Kidney (tissue), 13 donors: ENCODE measurements at regions not wholly inside any gene's neighbourhood (a gene's known extent, or its start where the extent isn't known, plus 50 kb on each side); places are given as distances from the start of the nearest gene placed in this dataset.

Experiments used
- DNase-seq, 5 donors: peaks; one replicate each; pipeline ENCODE4 v3.0.0-alpha.2; 2013 to 2020
- FAIRE-seq: peaks from 2 replicates; lab custom pipeline; 2012; peaks lifted over from hg19 to GRCh38; lab: Jason Lieb, UNC
- H3K27ac ChIP-seq, 2 donors: one replicate each; pipeline ENCODE4 v1.7.0; 2013; ENCODE audit warnings: low read depth in 2 of 2, low read length in 2 of 2, inconsistent platforms in 1 of 2
- H3K27me3 ChIP-seq: one replicate; pipeline ENCODE4 v1.7.1; 2013; ENCODE audit warnings: low read length, inconsistent platforms; ENCODE audit not compliant: control insufficient read depth, insufficient read depth
- H3K36me3 ChIP-seq, 3 donors: one replicate each; pipeline versions ENCODE4 v1.7.0 to v1.7.1; 2013; ENCODE audit warnings: low read length in 3 of 3, control low read depth in 1 of 3, inconsistent platforms in 1 of 3; ENCODE audit not compliant: insufficient read depth in 3 of 3, control insufficient read depth in 2 of 3
- H3K4me1 ChIP-seq, 3 donors: one replicate each; pipeline versions ENCODE4 v1.7.0 to v1.7.1; 2013; ENCODE audit warnings: low read length in 3 of 3, inconsistent platforms in 1 of 3, low read depth in 1 of 3; ENCODE audit not compliant: control insufficient read depth in 2 of 3, insufficient read depth in 2 of 3
- H3K4me3 ChIP-seq, 3 donors: one replicate each; pipeline versions ENCODE4 v1.7.0 to v1.8.1; 2013; ENCODE audit warnings: low read length in 3 of 3, control low read depth in 1 of 3, inconsistent platforms in 1 of 3
- H3K9ac ChIP-seq, 3 donors: one replicate each; pipeline versions ENCODE4 v1.7.0 to v1.7.1; 2013; ENCODE audit warnings: low read length in 3 of 3, control low read depth in 1 of 3, inconsistent platforms in 1 of 3
- H3K9me3 ChIP-seq, 3 donors: one replicate each; pipeline versions ENCODE4 v1.7.0 to v1.7.1; 2013; ENCODE audit warnings: low read length in 3 of 3, control low read depth in 1 of 3, inconsistent platforms in 1 of 3; ENCODE audit not compliant: control insufficient read depth in 2 of 3, insufficient read depth in 1 of 3
- intact Hi-C: fragments of 100-400 bp; cut with DNase I; formaldehyde crosslinking; loops from one replicate; pipeline ENCODE4 v1.11.1; 2022
- TF ChIP-seq, protein P1 (sequence below): IDR thresholded peaks from 3 replicates; pipeline ENCODE4 v1.5.1; 2012; ENCODE audit warnings: mild to moderate bottlenecking, moderate library complexity, borderline replicate concordance; ENCODE audit not compliant: insufficient read depth; ENCODE audit errors: extremely low read depth
- donor health status: control.
- donor health status: control.
- donor health status: control.
- donor health status: control.
- donor health status: control.
- donor health status: DM: yes; HTN: yes; CAD: no.
- donor health status: Normal renal cell carcinoma (clear cell type).

- H3K4me1 ChIP-seq: peaks cover 2 to 26% (median 2%) of the 10 kb centered on the region in 3 donors
- DNase-seq (no peak), FAIRE-seq (no peak)
- no peaks in the 10 kb centered on the region for H3K27me3 ChIP-seq
- H3K36me3 ChIP-seq: no peaks in the 10 kb centered on the region
- H3K27ac ChIP-seq: no peak overlapping the region
- H3K4me3 ChIP-seq: no peak overlapping the region
- H3K9me3 ChIP-seq: no peaks in the 10 kb centered on the region
- H3K9ac ChIP-seq: no peak overlapping the region
- TF ChIP-seq, protein P1, sequence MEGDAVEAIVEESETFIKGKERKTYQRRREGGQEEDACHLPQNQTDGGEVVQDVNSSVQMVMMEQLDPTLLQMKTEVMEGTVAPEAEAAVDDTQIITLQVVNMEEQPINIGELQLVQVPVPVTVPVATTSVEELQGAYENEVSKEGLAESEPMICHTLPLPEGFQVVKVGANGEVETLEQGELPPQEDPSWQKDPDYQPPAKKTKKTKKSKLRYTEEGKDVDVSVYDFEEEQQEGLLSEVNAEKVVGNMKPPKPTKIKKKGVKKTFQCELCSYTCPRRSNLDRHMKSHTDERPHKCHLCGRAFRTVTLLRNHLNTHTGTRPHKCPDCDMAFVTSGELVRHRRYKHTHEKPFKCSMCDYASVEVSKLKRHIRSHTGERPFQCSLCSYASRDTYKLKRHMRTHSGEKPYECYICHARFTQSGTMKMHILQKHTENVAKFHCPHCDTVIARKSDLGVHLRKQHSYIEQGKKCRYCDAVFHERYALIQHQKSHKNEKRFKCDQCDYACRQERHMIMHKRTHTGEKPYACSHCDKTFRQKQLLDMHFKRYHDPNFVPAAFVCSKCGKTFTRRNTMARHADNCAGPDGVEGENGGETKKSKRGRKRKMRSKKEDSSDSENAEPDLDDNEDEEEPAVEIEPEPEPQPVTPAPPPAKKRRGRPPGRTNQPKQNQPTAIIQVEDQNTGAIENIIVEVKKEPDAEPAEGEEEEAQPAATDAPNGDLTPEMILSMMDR: no peak
- intact Hi-C loops: no loop called here
These were observed 107.1 kb upstream of the TMEM106B start for GRCh38 chr7:12103948-12104347.

DNA sequence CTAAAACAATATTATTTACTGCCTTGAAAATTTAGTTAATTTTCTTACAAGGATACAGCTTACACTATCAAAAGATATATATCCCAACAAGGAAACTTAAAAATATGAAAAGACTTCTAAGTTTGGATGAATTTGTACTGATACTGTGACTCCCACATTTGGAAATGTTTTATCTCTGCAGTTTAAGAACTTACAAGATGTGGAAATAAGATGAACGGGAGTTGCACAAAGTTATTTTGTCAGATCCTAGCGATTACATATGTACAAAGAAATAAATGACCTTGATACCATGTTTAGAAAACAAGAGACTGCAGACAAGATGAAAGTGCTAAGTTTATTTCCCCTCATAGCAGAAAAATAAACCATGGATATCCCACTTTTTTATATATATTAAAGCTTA is 103.7 kb upstream of the TMEM106B start:
- DNase-seq (no peak), FAIRE-seq (no peak)
- no peaks in the 10 kb centered on the region for H3K36me3 ChIP-seq
- TF ChIP-seq, protein P1: no peak
- no peak overlapping the region for H3K27ac ChIP-seq
- no peaks in the 10 kb centered on the region for H3K9me3 ChIP-seq
- no peak overlapping the region for H3K4me3 ChIP-seq
- intact Hi-C loops: no loop called here
- H3K27me3 ChIP-seq: no peaks in the 10 kb centered on the region
- peaks cover 7 to 26% (median 7%) of the 10 kb centered on the region in 3 donors for H3K4me1 ChIP-seq
- H3K9ac ChIP-seq: no peak overlapping the region

GRCh38 chr7:12107841-12108254 is 103.2 kb upstream of the TMEM106B start:
- TF ChIP-seq, protein P1: no peak
- FAIRE-seq (no peak), DNase-seq (peak in 2 of 5 donors; percentile 57 to 79)
- H3K4me3 ChIP-seq: peak overlapping the region in 2 of 3 donors; percentile 2 to 12
- no peaks in the 10 kb centered on the region for H3K27me3 ChIP-seq
- H3K9me3 ChIP-seq: no peaks in the 10 kb centered on the region
- intact Hi-C loops: no loop called here
- no peak overlapping the region for H3K27ac ChIP-seq
- no peaks in the 10 kb centered on the region for H3K36me3 ChIP-seq
- no peak overlapping the region for H3K9ac ChIP-seq
- peaks cover 7 to 26% (median 7%) of the 10 kb centered on the region in 3 donors for H3K4me1 ChIP-seq

- peak overlapping the region in 1 of 3 donors; percentile 13 for H3K9ac ChIP-seq
- H3K4me3 ChIP-seq: peak overlapping the region in 2 of 3 donors; percentile 4 to 43
- no peaks in the 10 kb centered on the region for H3K36me3 ChIP-seq
- no peaks in the 10 kb centered on the region for H3K9me3 ChIP-seq
- intact Hi-C loops: no loop called here
- TF ChIP-seq, protein P1: no peak
- no peaks in the 10 kb centered on the region for H3K27me3 ChIP-seq
- peaks cover 7 to 16% (median 7%) of the 10 kb centered on the region in 3 donors for H3K4me1 ChIP-seq
- H3K27ac ChIP-seq: peak overlapping the region in 1 of 2 donors; percentile 38
- no peak for DNase-seq
- peak; percentile 23 for FAIRE-seq
These were observed 100.7 kb upstream of the TMEM106B start for GRCh38 chr7:12110425-12110824.
